Endodermal cell (in vitro differentiated cells): ENCODE measurements at regions not wholly inside any gene's neighbourhood (a gene's known extent, or its start where the extent isn't known, plus 50 kb on each side); places are given as distances from the start of the nearest gene placed in this dataset.

Experiments used
- DNase-seq: peaks from one replicate; pipeline ENCODE4 v3.0.0-alpha.2; 2017
- H3K27ac ChIP-seq: 2 replicates; pipeline ENCODE4 v1.5.1; 2013; ENCODE audit warnings: mild to moderate bottlenecking, low read depth, low read length, moderate library complexity
- H3K27me3 ChIP-seq: 2 replicates; pipeline ENCODE4 v1.6.1; 2013; ENCODE audit warnings: mild to moderate bottlenecking, low read length, moderate library complexity; ENCODE audit not compliant: insufficient read depth, control insufficient read depth, poor library complexity, severe bottlenecking
- H3K36me3 ChIP-seq: 2 replicates; pipeline ENCODE4 v1.7.0; 2013; ENCODE audit warnings: mild to moderate bottlenecking, low read length, moderate library complexity; ENCODE audit not compliant: control insufficient read depth, insufficient read depth
- H3K4me1 ChIP-seq: one replicate; pipeline ENCODE4 v1.7.0; 2013; ENCODE audit warnings: low read length; ENCODE audit not compliant: control insufficient read depth, insufficient read depth
- H3K4me3 ChIP-seq: 2 replicates; pipeline ENCODE4 v1.5.1; 2013; ENCODE audit warnings: mild to moderate bottlenecking, low read length, moderate library complexity
- H3K9ac ChIP-seq: 2 replicates; pipeline ENCODE4 v1.6.1; 2013; ENCODE audit warnings: mild to moderate bottlenecking, low read length, moderate library complexity; ENCODE audit not compliant: poor library complexity, severe bottlenecking; ENCODE audit errors: extremely low read depth
- H3K9me3 ChIP-seq: 2 replicates; pipeline ENCODE4 v1.6.1; 2013; ENCODE audit warnings: mild to moderate bottlenecking, low read length, moderate library complexity; ENCODE audit not compliant: control insufficient read depth
- H3K27ac Mint-ChIP-seq: 2 replicates; pipeline ENCODE4 v1.8.0; 2020; ENCODE audit warnings: mixed read lengths
- H3K27me3 Mint-ChIP-seq: 2 replicates; pipeline ENCODE4 v1.8.0; 2021; ENCODE audit warnings: mild to moderate bottlenecking, mixed read lengths; ENCODE audit not compliant: insufficient read depth
- H3K36me3 Mint-ChIP-seq: 2 replicates; pipeline ENCODE4 v1.8.0; 2020; ENCODE audit warnings: low read depth, mixed read lengths
- H3K4me1 Mint-ChIP-seq: 2 replicates; pipeline ENCODE4 v1.8.0; 2020; ENCODE audit warnings: mixed read lengths
- H3K4me3 Mint-ChIP-seq: 2 replicates; pipeline ENCODE4 v1.8.0; 2020; ENCODE audit warnings: mild to moderate bottlenecking, moderate library complexity, mixed read lengths
- H3K9me3 Mint-ChIP-seq: 2 replicates; pipeline ENCODE4 v1.8.0; 2020; ENCODE audit warnings: mild to moderate bottlenecking, mixed read lengths
- WGBS, 2 experiments: methylation state at CpG; one replicate each; pipeline versions ENCODE4 v1.1.5 to v1.1.7; 2013; ENCODE audit warnings: missing lambda C conversion rate in 2 of 2, mixed read lengths in 1 of 2; ENCODE audit not compliant: insufficient coverage in 1 of 2, insufficient read length in 1 of 2; 5-methylcytosine and 5-hydroxymethylcytosine counted together
- TF ChIP-seq, protein P1 (sequence below): fragments of 200-600 bp; sonication (generic); conservative IDR thresholded peaks from 2 replicates; pipeline ENCODE4 v1.5.0; 2021; ENCODE audit warnings: antibody characterized with exemption, mild to moderate bottlenecking

DNA sequence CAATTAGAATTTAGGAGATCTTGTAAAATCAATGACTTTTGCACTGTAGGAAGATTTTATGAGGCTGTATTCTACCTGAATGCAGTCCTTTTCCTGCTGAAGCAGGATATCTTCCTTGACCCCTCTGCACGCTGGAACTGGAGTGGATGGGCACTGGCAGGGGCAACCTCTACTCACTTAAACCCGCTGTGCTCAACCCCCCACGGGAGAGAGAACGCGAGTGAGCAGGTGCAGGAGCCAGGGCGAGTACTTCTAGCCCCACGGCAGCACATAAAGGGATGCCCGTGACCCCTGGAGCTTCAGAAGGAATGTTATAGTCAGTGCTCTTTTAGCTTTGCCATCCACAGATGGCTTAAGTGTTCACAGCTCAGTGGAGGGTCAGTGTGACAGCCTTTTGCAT is 1144.8 kb downstream of the EPHA7 start:
- peaks cover 6% of the 10 kb centered on the region for H3K4me1 Mint-ChIP-seq
- no peak for DNase-seq
- no peaks in the 10 kb centered on the region for H3K36me3 Mint-ChIP-seq
- no peaks in the 10 kb centered on the region for H3K9me3 Mint-ChIP-seq
- H3K27ac Mint-ChIP-seq = no peak overlapping the region
- Histone ChIP-seq H3K4me1 (no peaks in the 10 kb centered on the region), H3K9me3 (no peaks in the 10 kb centered on the region), H3K9ac (no peak overlapping the region), H3K36me3 (no peaks in the 10 kb centered on the region), H3K27me3 (no peaks in the 10 kb centered on the region), H3K27ac (no peak overlapping the region), H3K4me3 (no peak overlapping the region)
- 83 to 91% methylated on average over 7 to 8 of the region's 8 CpGs for WGBS, 2 experiments
- TF ChIP-seq, protein P1, sequence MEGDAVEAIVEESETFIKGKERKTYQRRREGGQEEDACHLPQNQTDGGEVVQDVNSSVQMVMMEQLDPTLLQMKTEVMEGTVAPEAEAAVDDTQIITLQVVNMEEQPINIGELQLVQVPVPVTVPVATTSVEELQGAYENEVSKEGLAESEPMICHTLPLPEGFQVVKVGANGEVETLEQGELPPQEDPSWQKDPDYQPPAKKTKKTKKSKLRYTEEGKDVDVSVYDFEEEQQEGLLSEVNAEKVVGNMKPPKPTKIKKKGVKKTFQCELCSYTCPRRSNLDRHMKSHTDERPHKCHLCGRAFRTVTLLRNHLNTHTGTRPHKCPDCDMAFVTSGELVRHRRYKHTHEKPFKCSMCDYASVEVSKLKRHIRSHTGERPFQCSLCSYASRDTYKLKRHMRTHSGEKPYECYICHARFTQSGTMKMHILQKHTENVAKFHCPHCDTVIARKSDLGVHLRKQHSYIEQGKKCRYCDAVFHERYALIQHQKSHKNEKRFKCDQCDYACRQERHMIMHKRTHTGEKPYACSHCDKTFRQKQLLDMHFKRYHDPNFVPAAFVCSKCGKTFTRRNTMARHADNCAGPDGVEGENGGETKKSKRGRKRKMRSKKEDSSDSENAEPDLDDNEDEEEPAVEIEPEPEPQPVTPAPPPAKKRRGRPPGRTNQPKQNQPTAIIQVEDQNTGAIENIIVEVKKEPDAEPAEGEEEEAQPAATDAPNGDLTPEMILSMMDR = no peak
- no peak overlapping the region for H3K4me3 Mint-ChIP-seq
- H3K27me3 Mint-ChIP-seq = no peaks in the 10 kb centered on the region

DNA sequence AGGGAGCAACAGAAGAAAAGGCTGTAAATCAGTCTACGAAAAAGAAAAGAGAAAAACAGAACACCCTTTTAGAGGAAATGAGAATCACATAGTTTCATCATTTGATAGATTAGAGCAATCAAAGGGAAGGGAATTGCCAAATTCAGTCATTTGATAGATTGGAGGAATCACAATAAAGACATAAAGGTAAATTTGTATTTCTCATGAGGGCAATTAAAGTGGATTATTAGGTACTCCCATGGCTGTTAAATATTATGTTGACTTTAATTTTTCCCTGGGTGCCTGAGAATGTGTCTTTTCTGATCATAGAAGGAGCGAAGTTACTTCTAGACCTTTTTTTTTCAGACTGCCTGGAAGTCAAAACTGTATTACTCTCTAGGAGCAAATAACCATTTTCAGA is 1145.7 kb downstream of the EPHA7 start:
- no peaks in the 10 kb centered on the region for H3K27me3 Mint-ChIP-seq
- WGBS, 2 experiments = 92% methylated on average over 2 of the region's 2 CpGs; no CpG with 5 or more reads in 1 of the 2 experiments
- Histone ChIP-seq H3K9me3 (no peaks in the 10 kb centered on the region), H3K4me1 (no peaks in the 10 kb centered on the region), H3K27me3 (no peaks in the 10 kb centered on the region), H3K9ac (no peak overlapping the region), H3K4me3 (no peak overlapping the region), H3K36me3 (no peaks in the 10 kb centered on the region), H3K27ac (no peak overlapping the region)
- peaks cover 6% of the 10 kb centered on the region for H3K4me1 Mint-ChIP-seq
- TF ChIP-seq, protein P1 = no peak
- no peaks in the 10 kb centered on the region for H3K9me3 Mint-ChIP-seq
- DNase-seq = no peak
- H3K36me3 Mint-ChIP-seq = no peaks in the 10 kb centered on the region
- peak overlapping the region; percentile 2 for H3K27ac Mint-ChIP-seq
- H3K4me3 Mint-ChIP-seq = no peak overlapping the region

DNA sequence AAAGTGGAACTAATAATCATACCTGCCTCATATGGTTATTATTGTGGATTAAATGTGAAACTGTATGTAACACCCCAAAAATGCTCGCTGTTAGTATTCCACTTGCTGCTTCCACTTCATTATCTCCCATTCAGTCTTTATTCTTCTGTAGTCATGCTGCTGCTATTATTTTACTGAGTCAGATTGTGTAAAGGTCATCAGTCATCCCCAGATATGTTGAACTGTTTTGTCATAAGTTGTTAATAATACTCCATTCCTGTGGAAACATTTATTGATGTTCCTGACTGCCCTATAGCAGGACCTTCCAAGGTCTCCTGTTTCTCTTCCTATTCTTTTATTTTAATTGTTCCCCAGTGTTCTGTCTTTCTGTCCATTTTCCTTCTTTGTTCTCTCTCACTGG is 1148.3 kb downstream of the EPHA7 start:
- no peak for DNase-seq
- WGBS, 2 experiments = 90% methylated on average over 1 of the region's 1 CpG; no CpG with 5 or more reads in 1 of the 2 experiments
- peaks cover 6% of the 10 kb centered on the region for H3K4me1 Mint-ChIP-seq
- Histone ChIP-seq H3K36me3 (no peaks in the 10 kb centered on the region), H3K4me3 (no peak overlapping the region), H3K27me3 (no peaks in the 10 kb centered on the region), H3K9ac (no peak overlapping the region), H3K27ac (no peak overlapping the region), H3K9me3 (no peaks in the 10 kb centered on the region), H3K4me1 (no peaks in the 10 kb centered on the region)
- no peak overlapping the region for H3K27ac Mint-ChIP-seq
- H3K27me3 Mint-ChIP-seq = no peaks in the 10 kb centered on the region
- H3K4me3 Mint-ChIP-seq = no peak overlapping the region
- no peaks in the 10 kb centered on the region for H3K9me3 Mint-ChIP-seq
- no peaks in the 10 kb centered on the region for H3K36me3 Mint-ChIP-seq
- TF ChIP-seq, protein P1 = no peak
